Endothelial cell (in vitro differentiated cells): ENCODE measurements at regions not wholly inside any gene's neighbourhood (a gene's known extent, or its start where the extent isn't known, plus 50 kb on each side); places are given as distances from the start of the nearest gene placed in this dataset.

Source experiments
- DNase-seq: peaks from one replicate; pipeline ENCODE4 v3.0.0; 2021; ENCODE audit warnings: low spot score
- H3K27ac Mint-ChIP-seq: one replicate; pipeline ENCODE4 v1.8.0; 2021; ENCODE audit warnings: mixed read lengths, inconsistent platforms; ENCODE audit not compliant: unreplicated experiment
- H3K27me3 Mint-ChIP-seq: one replicate; pipeline ENCODE4 v1.8.0; 2021; ENCODE audit warnings: mild to moderate bottlenecking, moderate library complexity, mixed read lengths, inconsistent platforms; ENCODE audit not compliant: unreplicated experiment
- H3K36me3 Mint-ChIP-seq: one replicate; pipeline ENCODE4 v1.8.0; 2021; ENCODE audit warnings: mild to moderate bottlenecking, low read depth, mixed read lengths, inconsistent platforms; ENCODE audit not compliant: unreplicated experiment
- H3K4me1 Mint-ChIP-seq: one replicate; pipeline ENCODE4 v1.8.0; 2021; ENCODE audit warnings: mild to moderate bottlenecking, mixed read lengths, inconsistent platforms; ENCODE audit not compliant: unreplicated experiment
- H3K4me3 Mint-ChIP-seq: one replicate; pipeline ENCODE4 v1.8.0; 2021; ENCODE audit warnings: mild to moderate bottlenecking, mixed read lengths, inconsistent platforms; ENCODE audit not compliant: unreplicated experiment
- H3K9me3 Mint-ChIP-seq: one replicate; pipeline ENCODE4 v1.8.0; 2021; ENCODE audit warnings: mixed read lengths, inconsistent platforms; ENCODE audit not compliant: unreplicated experiment
- CTCF ChIP-seq: fragments of 200-600 bp; sonication (generic); IDR thresholded peaks from one replicate; pipeline ENCODE4 v1.5.0; 2021; ENCODE audit warnings: antibody characterized with exemption; ENCODE audit not compliant: unreplicated experiment

DNA sequence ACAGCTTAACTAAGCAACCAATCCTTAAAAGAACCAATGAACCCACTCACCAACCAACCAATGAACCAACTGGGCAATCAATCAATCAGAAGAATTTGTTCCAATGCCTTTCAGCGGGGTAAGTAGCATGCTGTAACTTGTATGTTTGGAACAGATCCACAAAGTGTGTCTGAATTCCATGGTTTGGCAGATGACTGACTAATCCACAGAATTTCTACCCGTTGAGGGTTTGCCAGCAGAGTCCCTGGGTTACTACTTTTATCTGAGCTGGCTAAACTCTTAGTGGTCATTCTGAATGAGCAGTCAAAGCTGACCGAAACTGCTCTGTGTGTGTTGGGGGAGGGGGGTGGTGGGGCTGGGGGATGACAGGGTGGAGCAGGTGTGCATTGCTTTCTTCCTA, 125.0 kb upstream of the JAG1 start:
- peaks cover 4% of the 10 kb centered on the region for H3K4me1 Mint-ChIP-seq
- no peak overlapping the region for H3K27ac Mint-ChIP-seq
- H3K9me3 Mint-ChIP-seq, result no peaks in the 10 kb centered on the region
- H3K4me3 Mint-ChIP-seq, result no peak overlapping the region
- peaks cover 2% of the 10 kb centered on the region for H3K27me3 Mint-ChIP-seq
- no peak for TF ChIP-seq CTCF
- DNase-seq, result no peak
- H3K36me3 Mint-ChIP-seq, result no peaks in the 10 kb centered on the region

- Mint-ChIP-seq H3K9me3 (no peaks in the 10 kb centered on the region), H3K27me3 (no peaks in the 10 kb centered on the region), H3K36me3 (no peaks in the 10 kb centered on the region), H3K4me1 (no peaks in the 10 kb centered on the region), H3K27ac (no peak overlapping the region), H3K4me3 (no peak overlapping the region)
- DNase-seq, result no peak
- no peak for TF ChIP-seq CTCF
Observed at GRCh38 chr20:10799735-10800134, 125.9 kb upstream of the JAG1 start.

GRCh38 chr20:10800288-10800687, 126.5 kb upstream of the JAG1 start:
- no peak for DNase-seq
- H3K4me1 Mint-ChIP-seq, result no peaks in the 10 kb centered on the region
- H3K4me3 Mint-ChIP-seq, result no peak overlapping the region
- TF ChIP-seq CTCF, result no peak
- no peaks in the 10 kb centered on the region for H3K36me3 Mint-ChIP-seq
- no peaks in the 10 kb centered on the region for H3K27me3 Mint-ChIP-seq
- H3K27ac Mint-ChIP-seq, result no peak overlapping the region
- H3K9me3 Mint-ChIP-seq, result no peaks in the 10 kb centered on the region

DNA sequence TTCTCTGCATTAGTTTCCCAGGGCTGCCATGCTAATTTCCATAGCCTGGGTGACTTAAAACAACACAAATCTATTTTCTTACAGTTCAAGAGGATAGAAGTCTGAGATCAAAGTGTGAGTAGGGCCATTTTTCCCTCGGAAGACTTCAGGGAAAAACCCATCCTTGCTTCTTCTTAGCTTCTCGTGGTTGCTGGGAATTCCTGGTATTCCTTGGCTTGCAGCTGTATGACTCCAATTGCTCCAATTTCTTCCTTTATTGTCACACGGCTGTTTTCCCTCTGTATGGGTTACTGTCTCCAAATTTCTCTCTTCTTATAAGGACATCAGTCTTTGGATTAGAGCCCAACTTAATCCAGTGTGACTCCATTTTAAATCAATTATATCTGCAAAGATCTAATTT, 128.4 kb upstream of the JAG1 start:
- H3K27ac Mint-ChIP-seq, result no peak overlapping the region
- H3K9me3 Mint-ChIP-seq, result no peaks in the 10 kb centered on the region
- no peaks in the 10 kb centered on the region for H3K27me3 Mint-ChIP-seq
- H3K4me3 Mint-ChIP-seq, result no peak overlapping the region
- DNase-seq, result no peak
- no peak for TF ChIP-seq CTCF
- H3K36me3 Mint-ChIP-seq, result no peaks in the 10 kb centered on the region
- H3K4me1 Mint-ChIP-seq, result peaks cover 8% of the 10 kb centered on the region

GRCh38 chr20:10805764-10806163, 132.0 kb upstream of the JAG1 start:
- TF ChIP-seq CTCF, result no peak
- Mint-ChIP-seq H3K27ac (no peak overlapping the region), H3K4me1 (peaks cover 9% of the 10 kb centered on the region), H3K36me3 (no peaks in the 10 kb centered on the region), H3K4me3 (no peak overlapping the region), H3K27me3 (no peaks in the 10 kb centered on the region), H3K9me3 (no peaks in the 10 kb centered on the region)
- DNase-seq, result no peak
